HL-60 (cell line): ENCODE measurements at regions not wholly inside any gene's neighbourhood (a gene's known extent, or its start where the extent isn't known, plus 50 kb on each side); places are given as distances from the start of the nearest gene placed in this dataset.

ENCODE experiments used
- DNase-seq, 2 experiments: peaks; one replicate each; pipeline ENCODE4 v3.0.0-alpha.2; 2010 to 2020; ENCODE audit warnings: low read depth in 1 of 2, low spot score in 1 of 2
- H3K27ac ChIP-seq: fragments of 250-450 bp; sonication (Bioruptor Pico); replicated peaks from 2 replicates; pipeline ENCODE4 v1.5.1; 2020; ENCODE audit warnings: mild to moderate bottlenecking, moderate library complexity
- H3K27me3 ChIP-seq: fragments of 250-450 bp; sonication (Bioruptor Pico); 2 replicates; pipeline ENCODE4 v1.5.1; 2021; ENCODE audit warnings: mild to moderate bottlenecking, moderate library complexity; ENCODE audit not compliant: insufficient read depth, poor library complexity, severe bottlenecking
- H3K4me3 ChIP-seq: replicated peaks from 2 replicates; pipeline ENCODE4 v1.5.1; 2011; ENCODE audit warnings: mild to moderate bottlenecking, control low read depth, low read length; ENCODE audit not compliant: insufficient read depth
- GABPA ChIP-seq: IDR thresholded peaks from 2 replicates; pipeline ENCODE4 v1.6.1; 2012; ENCODE audit warnings: low read depth
- POLR2AphosphoS5 ChIP-seq: IDR thresholded peaks from 2 replicates; pipeline ENCODE4 v1.6.1; 2012; ENCODE audit warnings: low read depth
- REST ChIP-seq: IDR thresholded peaks from 2 replicates; pipeline ENCODE4 v1.6.1; 2012; ENCODE audit warnings: low read depth; ENCODE audit not compliant: insufficient replicate concordance
- SPI1 ChIP-seq: IDR thresholded peaks from 2 replicates; pipeline ENCODE4 v1.6.1; 2012; ENCODE audit warnings: low read depth, mild to moderate bottlenecking, borderline replicate concordance
- TF ChIP-seq, protein P1 (sequence below): IDR thresholded peaks from one replicate; pipeline ENCODE4 v1.5.1; 2011; ENCODE audit warnings: low read length, control low read depth, inconsistent platforms; ENCODE audit not compliant: insufficient read depth

GRCh38 chr5:173451651-173452050 lies 123.4 kb upstream of the STC2 start:
- Histone ChIP-seq H3K4me3 (no peak overlapping the region), H3K27ac (no peak overlapping the region), H3K27me3 (peaks cover 3% of the 10 kb centered on the region)
- no peak for DNase-seq
- TF ChIP-seq POLR2AphosphoS5 (no peak), GABPA (no peak), SPI1 (no peak), REST (no peak)
- TF ChIP-seq, protein P1, sequence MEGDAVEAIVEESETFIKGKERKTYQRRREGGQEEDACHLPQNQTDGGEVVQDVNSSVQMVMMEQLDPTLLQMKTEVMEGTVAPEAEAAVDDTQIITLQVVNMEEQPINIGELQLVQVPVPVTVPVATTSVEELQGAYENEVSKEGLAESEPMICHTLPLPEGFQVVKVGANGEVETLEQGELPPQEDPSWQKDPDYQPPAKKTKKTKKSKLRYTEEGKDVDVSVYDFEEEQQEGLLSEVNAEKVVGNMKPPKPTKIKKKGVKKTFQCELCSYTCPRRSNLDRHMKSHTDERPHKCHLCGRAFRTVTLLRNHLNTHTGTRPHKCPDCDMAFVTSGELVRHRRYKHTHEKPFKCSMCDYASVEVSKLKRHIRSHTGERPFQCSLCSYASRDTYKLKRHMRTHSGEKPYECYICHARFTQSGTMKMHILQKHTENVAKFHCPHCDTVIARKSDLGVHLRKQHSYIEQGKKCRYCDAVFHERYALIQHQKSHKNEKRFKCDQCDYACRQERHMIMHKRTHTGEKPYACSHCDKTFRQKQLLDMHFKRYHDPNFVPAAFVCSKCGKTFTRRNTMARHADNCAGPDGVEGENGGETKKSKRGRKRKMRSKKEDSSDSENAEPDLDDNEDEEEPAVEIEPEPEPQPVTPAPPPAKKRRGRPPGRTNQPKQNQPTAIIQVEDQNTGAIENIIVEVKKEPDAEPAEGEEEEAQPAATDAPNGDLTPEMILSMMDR: no peak

GRCh38 chr5:173451031-173451430 lies 122.8 kb upstream of the STC2 start:
- TF ChIP-seq, protein P1: peak; percentile 30
- TF ChIP-seq REST: no peak
- H3K4me3 ChIP-seq: no peak overlapping the region
- H3K27me3 ChIP-seq: peaks cover 2% of the 10 kb centered on the region
- no peak overlapping the region for H3K27ac ChIP-seq
- peak in 1 of 2 experiments; percentile 14 for DNase-seq

DNA sequence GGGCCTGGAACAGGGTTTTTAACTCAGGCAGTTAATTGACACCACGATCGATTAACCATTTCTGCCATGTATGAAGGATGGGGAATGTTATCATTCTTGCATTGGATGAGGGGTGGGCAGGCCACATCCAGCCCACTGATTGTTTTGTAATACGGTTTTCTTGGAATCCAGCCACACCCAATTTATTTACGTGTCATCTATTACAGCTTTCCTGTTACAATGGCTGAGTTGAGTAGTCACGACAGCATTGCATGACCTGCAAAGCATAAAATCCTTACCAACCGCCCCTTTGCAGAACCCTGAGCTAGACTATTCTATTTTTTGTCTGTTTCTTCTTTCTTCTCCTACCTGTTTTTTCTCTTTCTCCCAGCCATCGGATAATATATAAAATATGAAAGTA lies 122.0 kb upstream of the STC2 start:
- TF ChIP-seq REST: no peak
- TF ChIP-seq SPI1: no peak
- TF ChIP-seq, protein P1: no peak
- TF ChIP-seq POLR2AphosphoS5: no peak
- TF ChIP-seq GABPA: no peak
- Histone ChIP-seq H3K4me3 (no peak overlapping the region), H3K27me3 (peaks cover 5% of the 10 kb centered on the region), H3K27ac (no peak overlapping the region)
- DNase-seq: no peak
